GM23338 (cell line): ENCODE measurements at regions not wholly inside any gene's neighbourhood (a gene's known extent, or its start where the extent isn't known, plus 50 kb on each side); places are given as distances from the start of the nearest gene placed in this dataset.

Experiments used
- EZH2 ChIP-seq: fragments of 200-600 bp; sonication (generic); IDR thresholded peaks from one replicate; pipeline ENCODE4 v1.8.0; 2017; ENCODE audit warnings: antibody characterized with exemption, mild to moderate bottlenecking, low read depth; ENCODE audit not compliant: unreplicated experiment
- EZH2phosphoT487 ChIP-seq: fragments of 200-600 bp; sonication (generic); IDR thresholded peaks from one replicate; pipeline ENCODE4 v1.8.1; 2018; ENCODE audit warnings: antibody characterized with exemption; ENCODE audit not compliant: unreplicated experiment
- JUNB ChIP-seq: IDR thresholded peaks from one replicate; pipeline ENCODE4 v1.6.1; 2016; ENCODE audit warnings: antibody characterized with exemption; ENCODE audit not compliant: unreplicated experiment
- POLR2AphosphoS5 ChIP-seq: IDR thresholded peaks from 2 replicates; pipeline ENCODE4 v1.6.1; 2016; ENCODE audit warnings: antibody characterized with exemption, low read depth
- REST ChIP-seq: IDR thresholded peaks from one replicate; pipeline ENCODE4 v1.6.1; 2018; ENCODE audit warnings: antibody characterized with exemption; ENCODE audit not compliant: unreplicated experiment
- TF ChIP-seq, protein P1 (sequence below), 2 experiments: fragments of 200-600 bp in 1 of 2; sonication (generic) in 1 of 2; conservative IDR thresholded peaks; 2 replicates each; pipeline versions ENCODE4 v1.5.1 to v1.6.1; 2016 to 2017; ENCODE audit warnings: antibody characterized with exemption in 2 of 2, low read depth in 2 of 2, mild to moderate bottlenecking in 2 of 2, moderate library complexity in 1 of 2
- TF ChIP-seq, protein P2 (sequence below): IDR thresholded peaks from 2 replicates; pipeline ENCODE4 v1.6.1; 2016; ENCODE audit warnings: antibody characterized with exemption

- TF ChIP-seq, protein P1, sequence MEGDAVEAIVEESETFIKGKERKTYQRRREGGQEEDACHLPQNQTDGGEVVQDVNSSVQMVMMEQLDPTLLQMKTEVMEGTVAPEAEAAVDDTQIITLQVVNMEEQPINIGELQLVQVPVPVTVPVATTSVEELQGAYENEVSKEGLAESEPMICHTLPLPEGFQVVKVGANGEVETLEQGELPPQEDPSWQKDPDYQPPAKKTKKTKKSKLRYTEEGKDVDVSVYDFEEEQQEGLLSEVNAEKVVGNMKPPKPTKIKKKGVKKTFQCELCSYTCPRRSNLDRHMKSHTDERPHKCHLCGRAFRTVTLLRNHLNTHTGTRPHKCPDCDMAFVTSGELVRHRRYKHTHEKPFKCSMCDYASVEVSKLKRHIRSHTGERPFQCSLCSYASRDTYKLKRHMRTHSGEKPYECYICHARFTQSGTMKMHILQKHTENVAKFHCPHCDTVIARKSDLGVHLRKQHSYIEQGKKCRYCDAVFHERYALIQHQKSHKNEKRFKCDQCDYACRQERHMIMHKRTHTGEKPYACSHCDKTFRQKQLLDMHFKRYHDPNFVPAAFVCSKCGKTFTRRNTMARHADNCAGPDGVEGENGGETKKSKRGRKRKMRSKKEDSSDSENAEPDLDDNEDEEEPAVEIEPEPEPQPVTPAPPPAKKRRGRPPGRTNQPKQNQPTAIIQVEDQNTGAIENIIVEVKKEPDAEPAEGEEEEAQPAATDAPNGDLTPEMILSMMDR (conservative IDR thresholded peaks at IDR 0.05; ENCODE audit: low read depth in 2 of 2) = no peak
- 0 out of 2 replicates have a peak, but pooled peaks have one; percentile 26 for TF ChIP-seq POLR2AphosphoS5
- TF ChIP-seq EZH2 = no peak
- TF ChIP-seq EZH2phosphoT487 = no peak
- no peak for TF ChIP-seq REST
- TF ChIP-seq, protein P2, sequence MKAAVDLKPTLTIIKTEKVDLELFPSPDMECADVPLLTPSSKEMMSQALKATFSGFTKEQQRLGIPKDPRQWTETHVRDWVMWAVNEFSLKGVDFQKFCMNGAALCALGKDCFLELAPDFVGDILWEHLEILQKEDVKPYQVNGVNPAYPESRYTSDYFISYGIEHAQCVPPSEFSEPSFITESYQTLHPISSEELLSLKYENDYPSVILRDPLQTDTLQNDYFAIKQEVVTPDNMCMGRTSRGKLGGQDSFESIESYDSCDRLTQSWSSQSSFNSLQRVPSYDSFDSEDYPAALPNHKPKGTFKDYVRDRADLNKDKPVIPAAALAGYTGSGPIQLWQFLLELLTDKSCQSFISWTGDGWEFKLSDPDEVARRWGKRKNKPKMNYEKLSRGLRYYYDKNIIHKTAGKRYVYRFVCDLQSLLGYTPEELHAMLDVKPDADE = no peak
- TF ChIP-seq JUNB = no peak
Observed at GRCh38 chr9:119441338-119441737, 72.1 kb upstream of the BRINP1 start.
